HEK293 (cell line): ENCODE measurements at regions not wholly inside any gene's neighbourhood (a gene's known extent, or its start where the extent isn't known, plus 50 kb on each side); places are given as distances from the start of the nearest gene placed in this dataset.

ENCODE experiments used
- CTCF ChIA-PET: fragments of 350-600 bp; formaldehyde crosslinking; extraction: SDS; loops from one replicate; lab custom pipeline; 2021; ENCODE audit warnings: antibody characterized with exemption; lab: Yijun Ruan, JAX
- POLR2A ChIA-PET: fragments of 300-600 bp; formaldehyde crosslinking; extraction: SDS; loops from one replicate; lab custom pipeline; 2020; ENCODE audit warnings: antibody characterized with exemption, inconsistent platforms; lab: Yijun Ruan, JAX
- H3K27ac ChIP-seq: fragments of 200-500 bp; sonication (Bioruptor generic); 2 replicates; pipeline ENCODE4 v1.5.1; 2014; ENCODE audit warnings: low read depth, low read length, control low read depth, inconsistent platforms; ENCODE audit errors: extremely low read depth
- H3K36me3 ChIP-seq, 2 experiments: fragments of 200-500 bp in 1 of 2; sonication (Bioruptor generic) in 1 of 2; 1 replicate in 1 of 2; 2 replicates in 1 of 2; pipeline ENCODE4 v1.5.1; 2014 to 2017; ENCODE audit warnings: inconsistent platforms in 2 of 2, low read length in 2 of 2; ENCODE audit not compliant: control insufficient read depth in 2 of 2, insufficient read depth in 1 of 2
- H3K4me1 ChIP-seq: fragments of 200-500 bp; sonication (Bioruptor generic); 2 replicates; pipeline ENCODE4 v1.5.1; 2014; ENCODE audit warnings: mild to moderate bottlenecking, low read length, inconsistent platforms; ENCODE audit not compliant: control insufficient read depth, insufficient read depth
- H3K4me3 ChIP-seq: 2 replicates; pipeline ENCODE4 v1.5.1; 2011; ENCODE audit warnings: low read depth, mild to moderate bottlenecking, control low read depth, low read length, moderate library complexity
- H3K9me3 ChIP-seq: fragments of 200-500 bp; sonication (Bioruptor generic); 2 replicates; pipeline ENCODE4 v1.5.1; 2014; ENCODE audit warnings: low read depth, low read length, inconsistent platforms; ENCODE audit not compliant: control insufficient read depth, insufficient read depth
- KLF10 ChIP-seq: fragments of 450-650 bp; IDR thresholded peaks from 2 replicates; pipeline ENCODE4 v1.5.1; 2018; ENCODE audit warnings: missing biosample characterization, mild to moderate bottlenecking, missing genetic modification characterization
- KLF7 ChIP-seq: fragments of 450-650 bp; formaldehyde crosslinking; IDR thresholded peaks from 2 replicates; pipeline ENCODE4 v1.5.1; 2016; ENCODE audit warnings: missing biosample characterization, missing genetic modification characterization, borderline replicate concordance
- KLF9 ChIP-seq: fragments of 450-650 bp; formaldehyde crosslinking; IDR thresholded peaks from 2 replicates; pipeline ENCODE4 v1.5.1; 2016; ENCODE audit warnings: missing biosample characterization, missing genetic modification characterization, low read depth
- OSR2 ChIP-seq: fragments of 450-650 bp; formaldehyde crosslinking; IDR thresholded peaks from 2 replicates; pipeline ENCODE4 v1.5.1; 2016; ENCODE audit warnings: missing biosample characterization, missing genetic modification characterization
- OVOL3 ChIP-seq: fragments of 450-650 bp; formaldehyde crosslinking; IDR thresholded peaks from 2 replicates; pipeline ENCODE4 v1.5.1; 2016; ENCODE audit warnings: missing biosample characterization, missing genetic modification characterization
- PBX3 ChIP-seq: sonication (generic); formaldehyde crosslinking; IDR thresholded peaks from 2 replicates; pipeline ENCODE4 v1.8.1; 2022; ENCODE audit warnings: mild to moderate bottlenecking, moderate library complexity, missing genetic modification reagents
- PRDM10 ChIP-seq: fragments of 450-650 bp; formaldehyde crosslinking; IDR thresholded peaks from 2 replicates; pipeline ENCODE4 v1.5.1; 2016; ENCODE audit warnings: missing biosample characterization, missing genetic modification characterization
- REPIN1 ChIP-seq: fragments of 450-650 bp; formaldehyde crosslinking; IDR thresholded peaks from 2 replicates; pipeline ENCODE4 v1.5.1; 2017; ENCODE audit warnings: missing biosample characterization, missing genetic modification characterization, low read depth
- SETDB1 ChIP-seq: IDR thresholded peaks from one replicate; pipeline ENCODE4 v1.6.1; 2017; ENCODE audit warnings: mild to moderate bottlenecking, low read length, moderate library complexity, mixed read lengths; ENCODE audit not compliant: insufficient read length
- ZBTB26 ChIP-seq: fragments of 450-650 bp; formaldehyde crosslinking; optimal IDR thresholded peaks from 2 replicates; pipeline ENCODE3; 2016; ENCODE audit warnings: missing biosample characterization, mild to moderate bottlenecking, missing genetic modification characterization
- ZBTB44 ChIP-seq: fragments of 450-650 bp; IDR thresholded peaks from 2 replicates; pipeline ENCODE4 v1.5.1; 2018; ENCODE audit warnings: missing biosample characterization, mild to moderate bottlenecking, missing genetic modification characterization
- ZEB2 ChIP-seq: fragments of 450-650 bp; formaldehyde crosslinking; IDR thresholded peaks from 2 replicates; pipeline ENCODE4 v1.5.1; 2016; ENCODE audit warnings: missing biosample characterization, missing genetic modification characterization
- ZFHX2 ChIP-seq: fragments of 450-650 bp; formaldehyde crosslinking; conservative IDR thresholded peaks from 2 replicates; pipeline ENCODE4 v1.5.1; 2016; ENCODE audit warnings: missing biosample characterization, missing genetic modification characterization
- ZNF184 ChIP-seq: fragments of 450-650 bp; IDR thresholded peaks from 2 replicates; pipeline ENCODE4 v1.5.1; 2018; ENCODE audit warnings: missing biosample characterization, mild to moderate bottlenecking, missing genetic modification characterization
- ZNF221 ChIP-seq: fragments of 450-650 bp; formaldehyde crosslinking; IDR thresholded peaks from 2 replicates; pipeline ENCODE4 v1.5.1; 2017; ENCODE audit warnings: missing biosample characterization, missing genetic modification characterization, borderline replicate concordance
- ZNF248 ChIP-seq: fragments of 450-650 bp; formaldehyde crosslinking; IDR thresholded peaks from 2 replicates; pipeline ENCODE4 v1.5.1; 2017; ENCODE audit warnings: missing biosample characterization, missing genetic modification characterization
- ZNF274 ChIP-seq, 2 experiments: fragments of 200-500 bp in 1 of 2; fragments of 450-650 bp in 1 of 2; sonication (Bioruptor generic) in 1 of 2; formaldehyde crosslinking in 1 of 2; IDR thresholded peaks; 2 replicates each; pipeline versions ENCODE4 v1.5.1 to v1.6.1; 2014 to 2016; ENCODE audit warnings: borderline replicate concordance in 1 of 2, inconsistent platforms in 1 of 2, low read length in 1 of 2, missing biosample characterization in 1 of 2, missing genetic modification characterization in 1 of 2
- ZNF341 ChIP-seq: fragments of 450-650 bp; formaldehyde crosslinking; IDR thresholded peaks from 2 replicates; pipeline ENCODE4; 2016; ENCODE audit warnings: low read depth, missing biosample characterization, missing genetic modification characterization
- ZNF362 ChIP-seq: fragments of 450-650 bp; formaldehyde crosslinking; IDR thresholded peaks from 2 replicates; pipeline ENCODE4 v1.5.1; 2016; ENCODE audit warnings: missing biosample characterization, missing genetic modification characterization
- ZNF544 ChIP-seq: fragments of 450-650 bp; formaldehyde crosslinking; IDR thresholded peaks from 2 replicates; pipeline ENCODE4 v1.5.0; 2017; ENCODE audit warnings: missing biosample characterization, missing genetic modification characterization
- ZNF558 ChIP-seq: fragments of 450-650 bp; formaldehyde crosslinking; IDR thresholded peaks from 2 replicates; pipeline ENCODE4 v1.5.1; 2016; ENCODE audit warnings: missing biosample characterization, missing genetic modification characterization
- ZNF658 ChIP-seq: fragments of 450-650 bp; formaldehyde crosslinking; IDR thresholded peaks from 2 replicates; pipeline ENCODE4; 2016; ENCODE audit warnings: missing biosample characterization, missing genetic modification characterization
- ZNF707 ChIP-seq: fragments of 450-650 bp; formaldehyde crosslinking; IDR thresholded peaks from 2 replicates; pipeline ENCODE4 v1.5.1; 2016; ENCODE audit warnings: missing biosample characterization, missing genetic modification characterization
- ZNF747 ChIP-seq: fragments of 450-650 bp; formaldehyde crosslinking; IDR thresholded peaks from 2 replicates; pipeline ENCODE4 v1.5.1; 2016; ENCODE audit warnings: missing biosample characterization, missing genetic modification characterization
- ZNF830 ChIP-seq: fragments of 450-650 bp; IDR thresholded peaks from 2 replicates; pipeline ENCODE4 v1.5.0; 2018; ENCODE audit warnings: missing biosample characterization, missing genetic modification characterization, low read depth, mild to moderate bottlenecking, moderate library complexity

GRCh38 chr3:182628531-182628930 is 164.8 kb upstream of the ATP11B start:
- Histone ChIP-seq H3K4me3 (no peak overlapping the region), H3K9me3 (no peaks in the 10 kb centered on the region), H3K4me1 (no peaks in the 10 kb centered on the region), H3K36me3 (no peaks in the 10 kb centered on the region), H3K27ac (no peak overlapping the region)
- ChIA-PET CTCF (interaction anchor here (0.7 kb wide), 1 partner anchor 86 kb away, joined by 3 read pairs; no protein-coding TSS in a partner anchor), POLR2A (no interaction called here)
- no peak for TF ChIP-seq ZFHX2
- TF ChIP-seq ZNF747 (tag by site-specific recombination): no peak
- no peak for TF ChIP-seq ZNF221 (tag by site-specific recombination)
- TF ChIP-seq ZBTB26 (tag by site-specific recombination): no peak
- TF ChIP-seq PBX3 (CRISPR knock-in tag): no peak
- TF ChIP-seq SETDB1: no peak
- no peak for TF ChIP-seq ZBTB44 (tag by site-specific recombination)
- TF ChIP-seq ZNF341 (tag by site-specific recombination): no peak
- TF ChIP-seq PRDM10 (tag by site-specific recombination): no peak
- TF ChIP-seq ZNF707 (tag by site-specific recombination): no peak
- TF ChIP-seq KLF7: no peak

GRCh38 chr3:182629521-182629920 is 163.8 kb upstream of the ATP11B start:
- no peaks in the 10 kb centered on the region for H3K4me1 ChIP-seq
- TF ChIP-seq OVOL3 (tag by site-specific recombination): no peak
- no peak for TF ChIP-seq ZNF830 (tag by site-specific recombination)
- no peak for TF ChIP-seq ZNF658
- no peak for TF ChIP-seq ZNF544 (tag by site-specific recombination)
- no peak for TF ChIP-seq KLF9 (tag by site-specific recombination)
- no peak for TF ChIP-seq REPIN1 (tag by site-specific recombination)
- no peak for TF ChIP-seq ZNF248 (tag by site-specific recombination)
- TF ChIP-seq OSR2 (tag by site-specific recombination): no peak
- TF ChIP-seq KLF10: no peak
- no peak for TF ChIP-seq ZNF362 (tag by site-specific recombination)
- TF ChIP-seq ZNF184 (tag by site-specific recombination): no peak
- TF ChIP-seq ZNF558 (tag by site-specific recombination): no peak
- no peak for TF ChIP-seq ZNF274 (IDR thresholded peaks at IDR 0.05; ENCODE audit: low read length)
- no peak for TF ChIP-seq ZNF274 (tag by site-specific recombination; IDR thresholded peaks at IDR 0.05; ENCODE audit: borderline replicate concordance)
- no peak for TF ChIP-seq ZEB2 (tag by site-specific recombination)
- H3K27ac ChIP-seq: no peak overlapping the region
- H3K4me3 ChIP-seq: no peak overlapping the region
- ChIA-PET CTCF (no interaction called here), POLR2A (no interaction called here)
- no peaks in the 10 kb centered on the region for H3K36me3 ChIP-seq
- no peaks in the 10 kb centered on the region for H3K9me3 ChIP-seq
